HepG2 (cell line): ENCODE measurements at regions not wholly inside any gene's neighbourhood (a gene's known extent, or its start where the extent isn't known, plus 50 kb on each side); places are given as distances from the start of the nearest gene placed in this dataset.

Experiments
- CAMTA2 ChIP-seq: sonication (generic); formaldehyde crosslinking; IDR thresholded peaks from 2 replicates; pipeline ENCODE4 v1.4.0; 2020; ENCODE audit warnings: mild to moderate bottlenecking, missing genetic modification reagents, borderline replicate concordance
- CBX5 ChIP-seq: sonication (generic); formaldehyde crosslinking; IDR thresholded peaks from 2 replicates; pipeline ENCODE4 v1.4.0; 2020; ENCODE audit warnings: missing genetic modification reagents, borderline replicate concordance
- CHD4 ChIP-seq: fragments of 200-600 bp; sonication (generic); IDR thresholded peaks from 2 replicates; pipeline ENCODE4 v1.7.0; 2017; ENCODE audit warnings: mild to moderate bottlenecking, low read length, borderline replicate concordance
- CREM ChIP-seq, 2 experiments: sonication (generic) in 1 of 2; formaldehyde crosslinking in 1 of 2; IDR thresholded peaks; 2 replicates each; pipeline versions ENCODE4 v1.4.0 to v1.6.1; 2016 to 2020; ENCODE audit warnings: antibody characterized with exemption in 1 of 2, mild to moderate bottlenecking in 1 of 2, missing genetic modification reagents in 1 of 2
- DZIP1 ChIP-seq: sonication (generic); formaldehyde crosslinking; IDR thresholded peaks from 2 replicates; pipeline ENCODE4 v1.5.0; 2020; ENCODE audit warnings: mild to moderate bottlenecking, missing genetic modification reagents
- EHMT2 ChIP-seq: fragments of 200-600 bp; sonication (generic); IDR thresholded peaks from 2 replicates; pipeline ENCODE4 v1.7.0; 2017; ENCODE audit warnings: antibody characterized with exemption, low read depth, low read length, borderline replicate concordance
- EZH2 ChIP-seq: conservative IDR thresholded peaks from 2 replicates; pipeline ENCODE4 v1.6.1; 2012; ENCODE audit warnings: mild to moderate bottlenecking, low read depth, low read length, moderate library complexity
- FOXK1 ChIP-seq: sonication (generic); formaldehyde crosslinking; IDR thresholded peaks from 2 replicates; pipeline ENCODE4 v1.4.0; 2020; ENCODE audit warnings: low read depth, missing genetic modification reagents, borderline replicate concordance
- FOXO1 ChIP-seq: sonication (generic); formaldehyde crosslinking; IDR thresholded peaks from 2 replicates; pipeline ENCODE4 v1.4.0; 2020; ENCODE audit warnings: missing genetic modification reagents
- HDAC6 ChIP-seq: fragments of 200-600 bp; sonication (generic); IDR thresholded peaks from 2 replicates; pipeline ENCODE4 v1.7.0; 2017; ENCODE audit warnings: mild to moderate bottlenecking, antibody characterized with exemption, low read length, low read depth
- LBX2 ChIP-seq: sonication (generic); formaldehyde crosslinking; IDR thresholded peaks from 2 replicates; pipeline ENCODE4 v1.5.0; 2020; ENCODE audit warnings: missing genetic modification reagents, mild to moderate bottlenecking, borderline replicate concordance
- SKI ChIP-seq: fragments of 450-650 bp; IDR thresholded peaks from one replicate; pipeline ENCODE4 v1.6.1; 2018; ENCODE audit warnings: mild to moderate bottlenecking; ENCODE audit not compliant: partially characterized antibody
- SMARCC2 ChIP-seq: fragments of 450-650 bp; IDR thresholded peaks from 2 replicates; pipeline ENCODE4 v1.6.1; 2017; ENCODE audit warnings: antibody characterized with exemption, mild to moderate bottlenecking
- TEAD3 ChIP-seq: optimal IDR thresholded peaks from 2 replicates; pipeline ENCODE3; 2016; ENCODE audit warnings: borderline replicate concordance
- THAP11 ChIP-seq: IDR thresholded peaks from 2 replicates; pipeline ENCODE4 v1.6.1; 2016; ENCODE audit warnings: missing biosample characterization, missing genetic modification reagents
- TOE1 ChIP-seq: sonication (generic); formaldehyde crosslinking; IDR thresholded peaks from 2 replicates; pipeline ENCODE4 v1.4.0; 2020; ENCODE audit warnings: mild to moderate bottlenecking, missing genetic modification reagents
- ZBTB1 ChIP-seq: sonication (generic); formaldehyde crosslinking; IDR thresholded peaks from 2 replicates; pipeline ENCODE4 v1.4.0; 2020; ENCODE audit warnings: missing genetic modification reagents, borderline replicate concordance
- ZMYM2 ChIP-seq: sonication (generic); formaldehyde crosslinking; IDR thresholded peaks from 2 replicates; pipeline ENCODE4 v1.8.0; 2022; ENCODE audit warnings: mild to moderate bottlenecking, missing genetic modification reagents
- ZNF136 ChIP-seq: sonication (generic); formaldehyde crosslinking; IDR thresholded peaks from 2 replicates; pipeline ENCODE4 v1.8.1; 2022; ENCODE audit warnings: low read depth, mild to moderate bottlenecking, moderate library complexity, missing genetic modification reagents
- ZNF24 ChIP-seq: fragments of 450-650 bp; IDR thresholded peaks from 2 replicates; pipeline ENCODE4 v1.6.1; 2017; ENCODE audit warnings: antibody characterized with exemption, mild to moderate bottlenecking
- ZNF274 ChIP-seq: sonication (generic); formaldehyde crosslinking; IDR thresholded peaks from 2 replicates; pipeline ENCODE4 v1.5.1; 2020; ENCODE audit warnings: mild to moderate bottlenecking, missing genetic modification reagents
- ZNF343 ChIP-seq: sonication (generic); formaldehyde crosslinking; IDR thresholded peaks from 2 replicates; pipeline ENCODE4 v1.4.0; 2020; ENCODE audit warnings: mild to moderate bottlenecking, missing genetic modification reagents
- ZNF430 ChIP-seq: sonication (generic); formaldehyde crosslinking; IDR thresholded peaks from 2 replicates; pipeline ENCODE4 v1.9.0; 2021; ENCODE audit warnings: mild to moderate bottlenecking, missing genetic modification reagents
- ZNF44 ChIP-seq: sonication (generic); formaldehyde crosslinking; IDR thresholded peaks from 2 replicates; pipeline ENCODE4 v1.5.1; 2020; ENCODE audit warnings: mild to moderate bottlenecking, missing genetic modification reagents
- ZNF510 ChIP-seq: sonication (generic); formaldehyde crosslinking; IDR thresholded peaks from 2 replicates; pipeline ENCODE4 v1.4.0; 2020; ENCODE audit warnings: low read depth, mild to moderate bottlenecking, missing genetic modification reagents
- ZNF784 ChIP-seq: sonication (generic); formaldehyde crosslinking; IDR thresholded peaks from 2 replicates; pipeline ENCODE4 v1.5.1; 2020; ENCODE audit warnings: missing genetic modification reagents, mild to moderate bottlenecking, borderline replicate concordance
- TF ChIP-seq, protein P1 (sequence below): sonication (generic); formaldehyde crosslinking; IDR thresholded peaks from 2 replicates; pipeline ENCODE4 v1.5.1; 2020; ENCODE audit warnings: mild to moderate bottlenecking, moderate library complexity, missing genetic modification reagents

DNA sequence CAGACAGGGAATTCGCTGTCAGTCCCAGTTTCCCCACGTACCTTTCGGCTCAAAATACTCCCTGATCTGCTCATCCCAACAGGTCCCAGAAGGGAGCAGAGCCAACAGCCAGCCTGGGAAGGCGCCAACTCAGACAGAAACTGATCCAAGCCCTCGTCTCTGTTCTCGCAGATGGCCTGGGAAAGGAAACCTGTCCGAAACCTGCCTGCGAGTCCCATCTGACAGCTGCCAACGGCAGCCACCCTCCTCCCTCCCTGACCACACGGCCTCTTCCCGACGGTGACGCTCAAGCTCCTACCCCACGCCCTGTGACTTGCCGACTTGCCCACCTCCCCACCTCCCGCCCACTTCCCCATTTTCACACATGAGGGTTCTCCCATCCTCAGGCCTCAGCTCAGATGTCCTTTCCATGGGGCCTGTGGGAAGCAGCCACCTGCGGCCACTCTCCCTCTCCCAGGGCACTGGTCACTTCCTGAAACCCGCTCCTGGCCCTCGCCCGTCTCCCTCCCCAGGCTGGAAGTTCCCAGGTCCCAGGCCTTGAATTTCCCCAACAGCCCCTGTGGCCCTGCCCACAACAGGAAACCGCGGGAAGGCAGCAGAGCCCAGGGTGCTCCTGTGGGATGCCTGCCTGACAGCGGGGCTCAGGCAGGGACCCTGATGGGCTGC, 60.9 kb upstream of the FBRSL1 start (continued):
- no peak for TF ChIP-seq FOXO1 (CRISPR knock-in tag)
- TF ChIP-seq ZNF24 = no peak
- 0 out of 2 replicates have a peak, but pooled peaks have one; percentile 2 for TF ChIP-seq LBX2
- TF ChIP-seq CHD4 = no peak
- no peak for TF ChIP-seq TOE1
- TF ChIP-seq ZNF510 (CRISPR knock-in tag) = no peak
- TF ChIP-seq ZNF430 (CRISPR knock-in tag) = no peak
- TF ChIP-seq, protein P1, sequence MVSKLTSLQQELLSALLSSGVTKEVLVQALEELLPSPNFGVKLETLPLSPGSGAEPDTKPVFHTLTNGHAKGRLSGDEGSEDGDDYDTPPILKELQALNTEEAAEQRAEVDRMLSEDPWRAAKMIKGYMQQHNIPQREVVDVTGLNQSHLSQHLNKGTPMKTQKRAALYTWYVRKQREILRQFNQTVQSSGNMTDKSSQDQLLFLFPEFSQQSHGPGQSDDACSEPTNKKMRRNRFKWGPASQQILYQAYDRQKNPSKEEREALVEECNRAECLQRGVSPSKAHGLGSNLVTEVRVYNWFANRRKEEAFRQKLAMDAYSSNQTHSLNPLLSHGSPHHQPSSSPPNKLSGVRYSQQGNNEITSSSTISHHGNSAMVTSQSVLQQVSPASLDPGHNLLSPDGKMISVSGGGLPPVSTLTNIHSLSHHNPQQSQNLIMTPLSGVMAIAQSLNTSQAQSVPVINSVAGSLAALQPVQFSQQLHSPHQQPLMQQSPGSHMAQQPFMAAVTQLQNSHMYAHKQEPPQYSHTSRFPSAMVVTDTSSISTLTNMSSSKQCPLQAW (CRISPR knock-in tag) = peak; percentile 80
- no peak for TF ChIP-seq EZH2
- no peak for TF ChIP-seq THAP11 (CRISPR knock-in tag)
- TF ChIP-seq ZNF136 (CRISPR knock-in tag) = no peak
- no peak for TF ChIP-seq ZMYM2 (CRISPR knock-in tag)
- TF ChIP-seq CBX5 (CRISPR knock-in tag) = no peak
- TF ChIP-seq SKI = no peak
- TF ChIP-seq EHMT2 = no peak
- TF ChIP-seq FOXK1 (CRISPR knock-in tag) = no peak
- no peak for TF ChIP-seq SMARCC2
- TF ChIP-seq HDAC6 = no peak
- peak; percentile 74; the same call in 1 of the 2 replicates for TF ChIP-seq ZNF784
- peak; percentile 8 for TF ChIP-seq TEAD3 (CRISPR knock-in tag)
- no peak for TF ChIP-seq DZIP1 (CRISPR knock-in tag)
- 0 out of 2 replicates have a peak, but pooled peaks have one; percentile 36 for TF ChIP-seq ZNF343 (CRISPR knock-in tag)
- TF ChIP-seq ZNF44 (CRISPR knock-in tag) = 0 out of 2 replicates have a peak, but pooled peaks have one; percentile 38
- no peak for TF ChIP-seq ZBTB1 (CRISPR knock-in tag)
- TF ChIP-seq CAMTA2 (CRISPR knock-in tag) = no peak
- no peak for TF ChIP-seq ZNF274 (CRISPR knock-in tag)
- no peak for TF ChIP-seq CREM (IDR thresholded peaks at IDR 0.05)
- no peak for TF ChIP-seq CREM (CRISPR knock-in tag; IDR thresholded peaks at IDR 0.05)
